ENCODE measurements at regions not wholly inside any gene's neighbourhood (a gene's known extent, or its start where the extent isn't known, plus 50 kb on each side); places are given as distances from the start of the nearest gene placed in this dataset.

DNA sequence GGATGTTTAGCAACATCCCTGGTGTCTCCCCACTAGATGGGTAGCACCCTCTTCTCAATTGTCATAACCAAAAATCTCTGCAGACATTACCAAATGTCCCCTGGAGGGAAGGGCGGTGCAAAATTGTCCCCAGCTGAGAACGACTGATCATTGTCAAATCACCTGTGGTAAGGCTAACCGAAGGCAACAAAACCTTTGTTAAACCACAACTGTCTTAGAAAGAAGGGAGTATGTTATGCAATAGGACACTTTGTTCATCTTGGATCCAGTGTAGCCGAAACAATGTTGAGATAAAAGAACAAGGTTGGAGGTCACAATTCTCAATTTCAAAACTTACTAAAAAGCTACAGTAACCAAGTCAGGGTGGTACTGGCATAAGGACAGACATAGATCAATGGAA lies 50.3 kb upstream of the ST3GAL5 start:
- DNase-seq: no peak
